Dermis microvascular lymphatic vessel endothelial cell (primary cell): ENCODE measurements at regions not wholly inside any gene's neighbourhood (a gene's known extent, or its start where the extent isn't known, plus 50 kb on each side); places are given as distances from the start of the nearest gene placed in this dataset.
"Not testable (repeated sequence)": the region's sequence is repeated elsewhere in the genome, so short reads cannot be mapped to it uniquely, and the experiment has no call there.

Experiments used
- DNase-seq, 2 donors: peaks; one replicate each; pipeline versions ENCODE4 v3.0.0 to v3.0.0-alpha.2; 2010; ENCODE audit warnings: low read depth in 2 of 2

DNA sequence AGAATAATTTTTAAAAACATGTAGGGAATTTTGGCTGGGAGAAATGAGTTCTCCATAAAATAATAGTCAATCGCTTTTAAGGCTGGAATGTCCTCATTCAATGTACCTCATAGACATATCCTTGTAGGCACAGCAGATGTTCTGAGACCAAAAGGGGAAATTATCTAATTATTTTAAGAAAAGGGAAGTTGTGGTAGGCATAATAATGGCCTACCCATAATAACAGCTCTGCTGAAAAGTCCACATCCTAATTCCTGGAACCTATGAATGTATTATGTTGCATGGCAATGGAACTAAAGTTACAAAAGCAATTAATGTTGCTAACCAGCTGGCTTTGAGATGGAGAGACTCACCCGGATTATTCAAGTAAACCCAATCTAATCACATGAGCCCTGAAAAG lies 216.1 kb downstream of the TRIM36 start:
- DNase-seq = no peak

DNA sequence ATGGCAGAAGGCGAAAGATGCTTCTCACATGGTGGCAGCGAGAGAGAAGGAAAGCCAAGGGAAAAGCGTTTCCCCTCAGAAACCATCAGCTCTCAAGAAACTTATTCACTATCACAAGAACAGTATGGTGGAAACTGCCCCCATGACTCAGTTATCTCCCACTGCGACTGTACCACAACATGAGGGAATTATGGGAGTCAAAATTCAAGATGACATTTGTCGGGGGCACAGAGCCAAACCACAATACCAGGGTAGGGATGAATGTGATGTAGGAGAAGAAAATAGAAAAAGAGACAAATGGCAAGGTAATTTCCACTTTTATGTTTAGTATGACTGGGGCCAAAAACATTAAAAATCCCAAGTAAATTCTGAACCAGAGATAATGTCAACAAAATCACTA lies 216.8 kb downstream of the TRIM36 start:
- no peak for DNase-seq

DNA sequence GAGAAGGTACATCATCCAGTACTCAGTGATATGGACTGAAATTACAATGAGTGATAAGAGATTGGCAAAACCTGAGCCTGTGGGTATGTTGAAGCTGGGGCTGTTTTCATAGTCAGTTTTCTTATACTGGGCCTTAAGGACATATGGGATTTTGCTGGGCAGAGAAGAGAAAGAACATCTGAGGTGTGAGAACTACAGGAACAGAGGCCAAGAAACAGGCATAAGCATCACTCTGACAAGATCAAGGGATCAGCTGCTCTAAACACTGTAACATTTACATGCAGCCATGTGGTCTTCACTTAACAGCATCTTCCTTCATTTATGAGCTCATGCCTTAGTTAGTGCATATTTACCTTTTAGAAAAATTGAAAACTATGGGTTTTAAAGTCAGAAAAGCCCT lies 220.0 kb downstream of the TRIM36 start:
- no peak for DNase-seq

DNA sequence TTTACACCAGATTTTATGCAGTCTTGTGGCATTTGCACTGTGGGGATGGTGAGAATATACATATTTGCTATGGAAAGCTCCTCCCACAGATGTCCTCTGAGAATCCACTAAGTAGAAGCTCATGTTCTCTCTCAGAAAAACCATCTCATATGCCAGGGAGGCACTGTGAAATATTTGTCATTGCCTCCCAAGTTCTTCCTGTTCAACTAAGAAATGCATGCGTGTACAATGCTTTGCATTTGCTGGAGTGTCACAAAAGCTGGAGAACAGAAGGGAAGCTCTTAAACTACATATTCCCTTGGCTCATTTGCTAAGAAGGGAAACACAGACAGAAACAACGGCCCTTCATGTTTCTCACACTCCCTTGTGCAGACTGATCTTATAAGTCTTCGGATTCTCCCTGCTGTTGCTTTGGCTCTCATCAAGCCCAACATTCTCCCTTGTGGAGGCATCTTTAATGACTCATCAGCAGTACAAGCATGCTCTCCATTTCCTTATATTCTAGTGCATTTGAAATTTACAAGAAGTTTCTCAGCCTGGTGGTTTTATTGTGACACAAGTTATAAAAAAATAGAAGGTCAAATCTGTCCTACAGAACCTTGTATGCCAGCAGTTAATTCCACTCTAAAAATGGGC lies 220.6 kb downstream of the TRIM36 start:
- DNase-seq = no peak

DNA sequence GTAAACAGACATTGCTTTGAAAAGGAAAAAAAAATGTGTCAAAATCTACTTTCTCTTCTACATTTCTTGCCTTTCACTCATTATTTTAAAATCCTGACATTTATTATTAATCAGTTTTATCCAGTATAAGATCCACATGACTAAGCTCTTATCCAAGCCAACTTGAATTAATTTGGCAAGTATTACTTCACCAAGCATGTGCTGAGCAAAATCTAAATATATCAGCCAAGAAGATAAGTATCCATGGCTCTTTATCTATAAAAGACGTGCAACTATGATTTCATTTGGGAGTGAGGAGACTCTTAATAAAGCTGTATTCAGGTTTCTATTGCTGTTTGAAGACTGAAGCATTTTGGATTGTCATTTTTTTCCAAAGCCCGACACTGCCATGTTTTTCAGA lies 221.3 kb downstream of the TRIM36 start:
- no peak for DNase-seq

DNA sequence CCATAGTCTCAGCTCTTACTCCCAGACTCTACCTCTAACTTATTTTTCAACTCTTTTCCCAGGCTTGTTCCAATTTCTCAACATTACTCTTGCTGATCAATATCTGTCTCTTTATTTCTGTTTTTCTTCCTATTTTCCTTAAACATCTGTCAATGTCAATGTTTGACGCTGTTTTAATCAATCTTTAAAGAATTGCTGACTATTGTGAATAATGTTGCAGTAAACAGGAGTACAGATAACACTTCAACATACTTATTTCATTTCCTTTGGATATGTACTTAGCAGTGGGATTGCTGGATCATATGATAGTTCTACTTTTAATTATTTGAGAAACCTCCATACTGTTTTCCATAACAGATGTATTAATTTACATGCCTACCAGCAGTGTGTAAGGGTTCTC lies 229.0 kb downstream of the TRIM36 start:
- DNase-seq = no peak

DNA sequence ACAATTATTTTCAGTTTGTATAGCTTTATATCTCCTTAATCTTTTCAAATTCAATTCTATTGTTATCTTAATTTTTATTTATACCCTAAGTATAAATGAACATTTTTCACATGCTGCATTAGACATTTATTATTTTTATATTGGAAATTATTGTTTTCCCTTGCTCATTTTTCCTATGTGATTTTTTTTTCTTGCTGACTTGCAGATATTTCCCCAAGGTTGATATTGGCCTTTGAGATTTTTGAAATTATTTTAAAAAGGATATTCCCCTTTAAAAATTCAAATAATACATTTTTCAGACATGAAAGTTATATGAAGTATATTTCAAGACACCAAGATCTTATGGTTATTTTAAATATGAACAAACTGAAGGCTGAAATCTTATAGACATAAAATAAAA lies 234.2 kb downstream of the TRIM36 start:
- no peak for DNase-seq

DNA sequence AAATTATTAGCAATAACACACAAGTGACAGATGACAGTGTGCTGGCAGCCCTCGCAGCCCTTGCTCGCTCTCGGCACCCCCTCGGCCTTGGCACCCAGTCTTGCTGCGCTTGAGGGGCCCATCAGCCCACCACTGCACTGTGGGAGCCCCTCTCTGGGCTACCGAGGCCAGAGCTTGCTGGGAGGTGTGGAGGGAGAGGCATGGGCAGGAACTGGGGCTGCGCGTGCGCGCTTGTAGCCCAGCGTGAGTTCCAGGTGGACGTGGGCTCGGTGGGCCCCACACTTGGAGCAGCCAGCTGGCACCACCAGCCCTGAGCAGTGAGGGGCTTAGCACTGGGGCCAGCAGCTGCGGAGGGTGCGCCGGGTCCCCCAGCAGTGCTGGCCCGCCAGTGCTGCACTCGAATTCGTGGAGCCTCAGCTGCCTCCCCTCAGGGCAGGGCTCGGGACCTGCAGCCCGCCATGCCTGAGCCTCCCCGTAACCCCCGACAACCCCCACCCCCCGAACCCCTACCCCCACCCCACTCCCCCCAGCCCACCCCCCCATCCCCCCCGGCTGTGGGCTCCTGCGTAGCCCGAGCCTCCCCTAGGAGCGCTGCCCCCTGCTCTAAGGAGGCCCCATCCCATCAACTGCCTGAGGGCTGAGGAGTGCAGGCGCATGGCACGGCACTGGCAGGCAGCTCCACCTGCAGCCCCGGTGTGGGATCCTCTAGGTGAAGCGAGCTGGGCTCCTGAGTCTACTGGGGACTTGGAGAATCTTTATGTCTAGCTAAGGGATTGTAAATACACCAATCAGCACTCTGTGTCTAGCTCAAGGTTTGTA lies 240.9 kb downstream of the TRIM36 start:
- no peak for DNase-seq

DNA sequence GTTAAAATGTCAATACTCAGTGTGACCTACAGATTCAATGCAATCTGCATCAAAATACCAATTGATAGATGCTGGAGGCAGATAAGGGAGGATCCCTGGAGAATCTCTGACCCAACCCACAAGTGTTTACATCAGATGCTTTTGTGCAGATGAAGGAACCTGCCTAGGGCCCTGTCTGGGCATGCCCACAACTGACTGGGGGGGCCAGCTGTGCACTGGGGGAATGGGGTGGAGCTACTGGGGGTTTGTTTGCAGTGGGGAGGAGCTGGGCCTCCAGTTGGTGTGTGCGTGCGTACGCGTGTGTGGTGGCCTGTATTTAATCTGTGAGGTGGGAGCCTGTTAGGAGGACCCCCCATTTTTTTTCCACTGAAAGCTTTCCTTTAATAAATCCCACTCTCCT lies 244.9 kb downstream of the TRIM36 start:
- DNase-seq = no peak

DNA sequence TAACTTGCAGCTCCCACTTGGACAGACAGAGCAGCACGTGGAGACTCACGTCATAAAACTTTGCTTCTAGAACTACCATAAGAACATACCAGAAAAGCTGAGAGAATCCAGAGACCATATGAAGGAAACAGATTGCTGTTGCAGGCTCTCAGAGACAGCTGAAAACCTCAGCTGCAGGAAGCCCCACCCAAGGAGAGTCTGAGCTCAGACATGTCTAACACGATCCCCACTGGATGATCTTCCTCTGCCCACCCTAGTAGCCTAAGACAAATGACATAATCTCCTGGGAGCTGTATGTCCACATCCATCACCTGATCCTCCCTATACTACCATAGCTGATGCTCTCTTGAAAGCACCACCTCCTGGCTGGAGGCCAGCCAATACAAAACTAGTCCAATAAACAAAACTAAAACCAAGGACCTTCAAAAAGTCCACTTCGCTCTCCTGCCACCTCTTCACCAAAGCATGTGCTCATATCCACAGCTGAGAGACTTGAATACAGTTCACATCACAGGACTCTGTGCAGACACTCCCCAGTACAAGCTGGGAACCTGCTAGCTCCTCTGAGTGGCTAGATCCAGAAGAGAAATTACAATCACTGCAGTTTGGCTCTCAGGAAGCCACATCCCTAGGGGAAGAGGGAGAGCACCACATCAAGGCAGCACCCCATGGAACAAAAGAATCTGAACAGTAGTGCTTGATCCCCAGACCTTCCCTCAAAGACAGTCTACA lies 257.4 kb downstream of the TRIM36 start:
- DNase-seq = no peak

DNA sequence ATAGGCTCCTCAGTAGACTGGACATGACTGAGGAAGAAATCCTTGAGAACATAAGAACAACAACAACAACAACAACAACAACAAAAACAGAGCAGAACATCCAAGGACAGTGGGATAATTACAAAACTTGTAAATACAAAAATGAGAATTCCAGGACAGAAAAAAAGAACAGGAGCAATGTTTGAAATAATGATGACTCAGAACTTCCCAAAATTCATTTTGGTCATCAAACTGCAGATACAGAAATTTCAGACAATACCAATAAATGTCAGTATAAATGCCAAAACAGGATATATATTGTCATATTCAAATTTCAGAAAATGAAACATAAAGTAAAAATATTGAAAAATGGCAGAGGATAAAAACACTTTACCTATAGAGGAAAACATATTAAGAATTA lies 259.0 kb downstream of the TRIM36 start:
- no peak for DNase-seq

DNA sequence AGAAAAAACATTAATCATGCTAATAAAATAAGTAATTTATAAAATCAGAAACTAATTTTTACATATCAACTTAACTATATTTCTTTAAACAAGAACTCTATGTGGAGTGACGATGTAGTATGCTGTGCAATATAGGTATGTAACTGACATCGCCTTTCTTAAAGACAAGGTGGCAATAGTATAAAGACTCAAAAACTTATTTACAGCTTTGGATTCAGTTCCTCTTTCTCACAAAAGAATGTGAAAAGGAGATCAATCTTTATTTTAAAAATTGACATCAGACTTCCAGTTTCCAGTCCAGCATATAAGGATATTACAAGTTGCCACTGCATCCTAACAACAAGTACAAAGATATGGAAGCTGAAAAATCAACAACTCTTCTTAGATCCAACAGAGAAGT lies 260.3 kb downstream of the TRIM36 start:
- no peak for DNase-seq

DNA sequence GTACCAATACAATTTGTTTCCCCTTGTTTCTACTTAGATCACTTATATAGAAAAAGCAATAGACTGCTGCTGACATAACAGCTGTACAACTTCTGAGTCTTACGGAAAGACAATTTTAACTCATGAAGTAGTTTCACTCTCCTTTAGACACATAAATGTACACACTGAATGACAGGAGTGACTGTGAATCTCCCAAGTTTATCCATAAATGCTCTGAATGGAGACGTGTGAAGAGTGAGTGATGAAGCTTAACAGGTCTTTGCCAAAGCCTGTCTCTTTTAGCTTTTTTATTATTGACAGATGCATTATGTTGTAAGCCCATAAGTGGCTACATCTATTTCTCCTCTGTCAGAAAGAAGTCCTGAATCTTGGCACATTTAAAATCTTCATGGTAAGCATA lies 265.9 kb downstream of the TRIM36 start:
- no peak for DNase-seq

DNA sequence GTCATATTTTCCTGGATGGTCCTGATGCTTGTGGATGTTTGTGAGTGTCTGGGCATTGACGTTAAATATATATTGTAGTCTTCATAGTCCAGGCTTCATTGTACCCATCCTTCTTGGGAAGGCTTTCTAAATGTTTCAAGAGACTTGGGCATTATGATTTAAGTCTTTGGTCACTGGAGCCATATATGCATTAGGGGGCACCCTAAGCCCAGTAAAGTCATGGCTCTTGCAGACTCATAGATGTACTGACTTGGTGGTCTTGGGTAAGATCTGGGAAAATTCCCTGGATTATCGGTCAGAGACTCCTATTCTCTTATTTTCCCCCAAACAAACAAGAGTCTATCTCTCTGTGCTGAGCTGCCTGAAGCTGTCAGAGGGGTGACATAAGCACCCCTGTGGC lies 271.1 kb downstream of the TRIM36 start:
- DNase-seq = no peak

DNA sequence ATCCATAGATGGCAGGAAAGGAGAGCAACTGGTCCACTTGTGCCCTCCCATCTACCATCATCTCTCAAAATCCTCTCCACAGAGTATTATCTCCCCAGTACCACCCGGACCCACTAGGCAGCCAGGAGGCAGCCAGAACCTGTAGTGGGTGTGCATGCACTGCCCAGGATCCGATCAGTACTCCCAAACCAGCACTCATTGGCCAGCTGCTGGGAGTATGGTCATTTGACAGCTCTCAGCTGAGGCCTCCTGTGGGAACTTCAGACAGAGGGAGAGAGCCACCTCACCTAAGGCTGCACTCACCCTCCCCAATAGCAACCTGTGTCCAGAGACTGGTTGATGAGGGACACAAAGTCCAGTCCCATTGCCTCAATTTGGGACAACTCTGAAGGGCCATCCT lies 286.0 kb downstream of the TRIM36 start:
- DNase-seq = no peak

DNA sequence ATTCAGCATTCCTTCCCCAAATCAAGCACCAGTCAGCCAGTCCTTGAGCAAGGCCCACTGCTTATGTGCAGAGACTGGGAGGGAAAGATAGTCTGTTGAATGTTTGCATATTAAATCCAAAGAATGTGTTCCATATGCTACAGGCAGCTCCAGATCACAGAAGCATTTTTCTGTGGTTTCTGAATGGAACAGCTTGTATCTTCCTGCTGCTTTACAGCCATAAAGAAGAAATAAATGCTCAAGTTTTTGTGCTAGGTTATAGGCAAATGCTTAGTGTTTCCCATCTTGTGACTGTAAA lies 310.3 kb downstream of the TRIM36 start:
- DNase-seq = no peak

DNA sequence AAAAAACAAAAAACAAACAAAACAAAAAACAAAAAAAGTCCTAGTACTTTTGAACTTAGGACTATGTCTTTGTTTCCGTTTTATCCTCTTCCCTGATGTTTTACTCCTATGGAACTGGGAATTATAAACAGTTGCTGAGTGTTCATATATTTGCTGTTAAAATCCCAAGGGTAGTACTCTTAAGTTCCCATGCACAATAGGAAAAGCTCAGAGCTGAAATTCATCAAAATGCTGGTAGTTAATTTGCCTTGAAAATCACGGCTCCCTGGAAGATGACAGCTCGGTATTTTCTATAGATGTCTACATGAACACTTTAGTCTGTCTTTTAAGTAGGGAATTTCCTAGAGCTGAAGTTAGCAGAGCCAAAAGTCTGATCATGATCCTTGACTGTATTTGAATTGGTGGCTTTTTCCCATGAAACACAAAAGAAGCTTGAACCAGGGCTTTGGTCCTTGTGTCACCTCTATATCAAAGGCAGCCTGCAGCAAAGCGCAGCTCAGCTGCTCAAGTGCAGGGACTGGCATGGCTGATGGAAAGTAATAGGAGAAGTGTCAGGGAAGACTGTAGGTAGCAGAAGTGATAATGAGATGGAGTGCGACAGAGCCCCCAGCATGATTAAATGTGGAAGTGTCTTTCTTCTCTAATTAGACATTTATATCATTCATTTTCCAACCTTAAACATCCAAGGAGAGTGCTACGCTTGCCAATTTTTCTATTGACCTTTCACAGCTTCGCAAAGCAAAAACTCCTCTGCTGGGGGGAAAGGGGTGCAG lies 310.9 kb downstream of the TRIM36 start:
- DNase-seq = no peak

DNA sequence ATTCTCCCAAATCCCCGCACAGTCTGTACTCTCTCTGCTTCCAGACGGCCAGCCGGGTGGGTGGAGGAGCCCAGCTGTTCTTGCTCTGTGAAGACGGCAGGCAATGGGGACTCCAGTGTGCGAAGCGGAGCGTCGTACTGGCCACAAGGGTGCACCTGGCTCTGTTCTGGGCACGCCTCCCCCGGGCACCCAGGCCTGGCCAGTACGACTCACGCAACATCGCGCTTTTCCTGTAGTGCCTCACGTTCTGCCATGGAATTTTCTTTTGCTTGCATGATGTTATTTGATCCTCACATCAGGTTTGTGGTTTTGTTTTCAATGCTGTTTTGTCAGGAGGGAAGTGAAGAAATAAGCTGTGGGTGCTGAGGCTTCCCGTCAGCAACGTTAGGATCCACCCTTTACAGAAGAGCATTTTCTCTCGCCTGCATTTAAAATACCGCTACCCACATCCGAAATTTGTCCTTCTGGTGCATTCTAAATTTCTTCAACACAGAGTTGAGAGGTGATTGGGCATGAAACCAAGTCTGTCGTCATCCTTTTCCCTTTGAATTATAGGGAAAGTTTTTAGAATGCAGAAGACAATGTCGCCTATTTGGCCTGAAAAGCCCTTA lies 311.7 kb downstream of the TRIM36 start:
- DNase-seq = no peak

DNA sequence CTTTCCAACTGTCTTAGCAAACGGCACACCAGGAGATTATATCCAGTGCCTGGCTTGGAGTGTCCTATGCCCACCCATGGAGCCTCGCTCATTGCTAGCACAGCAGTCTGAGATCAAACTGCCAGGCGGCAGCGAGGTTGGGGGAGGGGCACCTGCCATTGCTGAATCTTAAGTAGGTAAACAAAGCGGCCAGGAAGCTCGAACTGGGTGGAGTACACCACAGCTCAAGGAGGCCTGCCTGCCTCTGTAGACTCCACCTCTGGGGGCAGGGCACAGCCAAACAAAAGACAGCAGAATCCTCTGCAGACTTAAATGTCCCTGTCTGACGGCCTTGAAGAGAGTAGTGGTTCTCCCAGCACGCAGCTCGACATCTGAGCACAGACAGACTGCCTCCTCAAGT lies 325.0 kb downstream of the TRIM36 start:
- DNase-seq = not testable (repeated sequence)

DNA sequence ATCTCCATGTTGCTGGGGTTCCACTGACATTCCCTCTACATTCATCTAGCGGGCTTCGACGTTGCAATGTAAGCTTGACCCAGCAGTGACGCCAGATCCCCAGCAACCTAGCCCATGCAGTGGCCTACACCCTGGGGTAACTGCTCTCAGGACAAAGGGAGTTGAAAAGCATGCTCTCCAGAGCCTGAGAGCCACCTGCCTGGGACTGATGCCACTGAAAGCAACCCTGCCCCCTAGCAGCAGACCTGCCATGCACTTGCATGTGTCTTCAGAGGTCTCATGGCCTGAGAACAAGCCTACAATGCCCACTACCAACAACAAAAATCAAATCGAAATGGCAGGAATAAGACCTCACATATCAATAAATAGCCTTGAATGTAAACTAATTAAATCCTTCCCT lies 330.3 kb downstream of the TRIM36 start:
- DNase-seq = no peak

DNA sequence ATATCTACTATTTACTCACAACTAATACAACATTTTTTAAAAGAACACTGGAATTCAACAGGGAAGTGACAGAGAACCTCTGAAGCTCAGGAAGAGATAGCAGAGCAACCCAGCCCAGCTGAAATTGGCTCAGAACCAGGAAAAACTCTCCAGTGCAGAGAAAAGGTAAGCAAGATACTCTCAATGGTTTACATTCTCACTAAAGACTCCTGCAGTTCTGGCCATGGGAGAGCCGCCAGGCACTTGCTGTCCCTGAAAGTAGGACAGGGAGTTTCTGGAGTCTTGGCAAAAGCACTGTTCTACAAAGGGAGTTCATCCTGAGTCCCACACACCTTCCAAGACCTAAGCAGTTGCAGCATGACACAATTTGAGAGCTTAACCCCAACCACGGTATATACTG lies 330.8 kb downstream of the TRIM36 start:
- DNase-seq = no peak

DNA sequence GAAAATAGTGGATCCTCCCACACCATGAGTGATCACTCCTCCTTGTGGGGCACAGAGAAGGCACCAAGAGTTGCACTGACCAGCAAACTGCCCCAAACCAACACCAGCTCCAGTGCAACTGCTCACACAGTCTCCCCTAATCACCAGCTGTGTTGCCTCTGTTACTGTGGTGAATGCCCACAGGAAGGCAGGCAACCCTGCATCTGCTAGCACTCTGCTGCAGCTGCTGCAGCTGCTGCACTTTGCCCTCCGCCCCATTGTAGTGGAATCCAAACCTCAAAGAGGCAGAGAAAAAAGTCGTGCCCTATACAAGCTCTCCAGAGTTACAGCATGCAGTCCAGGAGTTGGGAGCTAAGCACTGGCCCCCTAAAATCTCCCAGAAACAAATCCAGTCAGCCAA lies 339.6 kb downstream of the TRIM36 start:
- no peak for DNase-seq
